H1 (cell line): ENCODE measurements at regions not wholly inside any gene's neighbourhood (a gene's known extent, or its start where the extent isn't known, plus 50 kb on each side); places are given as distances from the start of the nearest gene placed in this dataset.

ENCODE experiments used
- CTCF ChIA-PET: fragments of 300-600 bp; sonication (Branson Sonifier 250); formaldehyde crosslinking; loops from one replicate; lab custom pipeline; 2021; ENCODE audit not compliant: partially characterized antibody; lab: Charles Lee
- POLR2A ChIA-PET: fragments of 300-600 bp; sonication (Branson Sonifier 250); formaldehyde crosslinking; loops from one replicate; lab custom pipeline; 2021; ENCODE audit warnings: inconsistent platforms; ENCODE audit not compliant: partially characterized antibody; lab: Charles Lee
- DNase-seq, 2 experiments: peaks; one replicate each; pipeline versions ENCODE4 v3.0.0 to v3.0.0-alpha.2; 2010 to 2022; ENCODE audit warnings: low spot score in 2 of 2, low read depth in 1 of 2, mixed read lengths in 1 of 2
- FAIRE-seq: peaks from 2 replicates; lab custom pipeline; 2011; peaks lifted over from hg19 to GRCh38; lab: Jason Lieb, UNC
- H2AFZ ChIP-seq: 2 replicates; pipeline ENCODE4 v1.8.1; 2012; ENCODE audit warnings: low read length, inconsistent platforms
- H2AK5ac ChIP-seq: 2 replicates; pipeline ENCODE4 v1.6.1; 2013; ENCODE audit warnings: low read depth, low read length
- H2BK120ac ChIP-seq: replicated peaks from 2 replicates; pipeline ENCODE3; 2013; ENCODE audit warnings: low read depth, low read length, inconsistent platforms
- H2BK12ac ChIP-seq: 2 replicates; pipeline ENCODE4 v1.6.1; 2013; ENCODE audit warnings: low read depth, low read length
- H2BK15ac ChIP-seq: 2 replicates; pipeline ENCODE4 v1.6.1; 2013; ENCODE audit warnings: low read length
- H2BK20ac ChIP-seq: 2 replicates; pipeline ENCODE4 v1.6.1; 2013; ENCODE audit warnings: low read length
- H2BK5ac ChIP-seq: 2 replicates; pipeline ENCODE4 v1.6.1; 2013; ENCODE audit warnings: low read depth, low read length
- H3K14ac ChIP-seq: 2 replicates; pipeline ENCODE4 v1.6.1; 2013; ENCODE audit warnings: inconsistent platforms; ENCODE audit not compliant: insufficient read length
- H3K18ac ChIP-seq: 2 replicates; pipeline ENCODE4 v1.6.1; 2013; ENCODE audit warnings: low read length; ENCODE audit errors: extremely low read depth
- H3K23ac ChIP-seq: 2 replicates; pipeline ENCODE4 v1.6.1; 2013; ENCODE audit warnings: inconsistent platforms; ENCODE audit not compliant: insufficient read length
- H3K23me2 ChIP-seq: 2 replicates; pipeline ENCODE4 v1.6.1; 2013; ENCODE audit warnings: low read depth, low read length
- H3K27ac ChIP-seq: 2 replicates; pipeline ENCODE4 v1.6.1; 2011; ENCODE audit warnings: low read depth, low read length, inconsistent platforms
- H3K27me3 ChIP-seq, 4 experiments: replicated peaks in 1 of 4; 1 replicate in 1 of 4; 2 replicates in 3 of 4; pipeline versions ENCODE4 v1.6.1 to v1.8.1; 2011 to 2013; ENCODE audit warnings: low read length in 3 of 4, mild to moderate bottlenecking in 3 of 4, inconsistent platforms in 2 of 4, mixed read lengths in 2 of 4, moderate library complexity in 1 of 4; ENCODE audit not compliant: control insufficient read depth in 3 of 4, insufficient read depth in 3 of 4; ENCODE audit errors: extremely low read depth in 1 of 4
- H3K36me3 ChIP-seq, 4 experiments: 2 replicates each; pipeline versions ENCODE4 v1.6.1 to v1.8.1; 2011 to 2013; ENCODE audit warnings: mild to moderate bottlenecking in 4 of 4, low read length in 3 of 4, moderate library complexity in 2 of 4, control low read depth in 1 of 4, inconsistent platforms in 1 of 4; ENCODE audit not compliant: insufficient read depth in 4 of 4, control insufficient read depth in 2 of 4
- H3K4ac ChIP-seq: replicated peaks from 2 replicates; pipeline ENCODE3; 2013; ENCODE audit warnings: low read length, low read depth, mixed read lengths, inconsistent platforms; ENCODE audit not compliant: insufficient read length
- H3K4me1 ChIP-seq, 4 experiments: replicated peaks in 1 of 4; 1 replicate in 1 of 4; 2 replicates in 3 of 4; pipeline versions ENCODE4 v1.6.1 to v1.8.1; 2011 to 2013; ENCODE audit warnings: low read length in 3 of 4, inconsistent platforms in 2 of 4, mixed read lengths in 1 of 4; ENCODE audit not compliant: insufficient read depth in 4 of 4, control insufficient read depth in 3 of 4
- H3K4me2 ChIP-seq, 2 experiments: 2 replicates each; pipeline versions ENCODE4 v1.6.1 to v1.8.1; 2011 to 2013; ENCODE audit warnings: low read depth in 2 of 2, low read length in 2 of 2, control low read depth in 1 of 2, inconsistent platforms in 1 of 2, mild to moderate bottlenecking in 1 of 2; ENCODE audit not compliant: insufficient read depth in 1 of 2
- H3K4me3 ChIP-seq, 4 experiments: fragments of 200-600, 300-600 bp in 1 of 4; sonication (generic), shearing (Covaris generic), sonication (Bioruptor Twin) in 1 of 4; 2 replicates each; pipeline versions ENCODE4 v1.5.1 to v1.8.1; 2011 to 2016; ENCODE audit warnings: low read length in 4 of 4, low read depth in 3 of 4, control low read depth in 2 of 4, inconsistent platforms in 2 of 4, mild to moderate bottlenecking in 2 of 4, mixed read lengths in 1 of 4, moderate library complexity in 1 of 4; ENCODE audit not compliant: insufficient read depth in 2 of 4; ENCODE audit errors: extremely low read depth in 1 of 4
- H3K56ac ChIP-seq: replicated peaks from 2 replicates; pipeline ENCODE3; 2013; ENCODE audit warnings: low read depth, mild to moderate bottlenecking, mixed read lengths, low read length, inconsistent platforms; ENCODE audit not compliant: insufficient read length
- H3K79me1 ChIP-seq: 2 replicates; pipeline ENCODE4 v1.6.1; 2013; ENCODE audit warnings: low read depth, low read length, control low read depth
- H3K79me2 ChIP-seq, 2 experiments: 2 replicates each; pipeline versions ENCODE4 v1.6.1 to v1.8.1; 2012 to 2013; ENCODE audit warnings: low read length in 2 of 2, mild to moderate bottlenecking in 2 of 2, inconsistent platforms in 1 of 2; ENCODE audit not compliant: insufficient read depth in 2 of 2, control insufficient read depth in 1 of 2
- H3K9ac ChIP-seq, 4 experiments: replicated peaks in 1 of 4; 1 replicate in 1 of 4; 2 replicates in 3 of 4; pipeline versions ENCODE4 v1.6.1 to v1.8.1; 2011 to 2013; ENCODE audit warnings: low read depth in 3 of 4, low read length in 3 of 4, control low read depth in 2 of 4, mild to moderate bottlenecking in 2 of 4, moderate library complexity in 2 of 4, inconsistent platforms in 1 of 4; ENCODE audit errors: extremely low read depth in 1 of 4
- H3K9me3 ChIP-seq, 2 experiments: 2 replicates each; pipeline versions ENCODE4 v1.6.1 to v1.8.1; 2012 to 2013; ENCODE audit warnings: mild to moderate bottlenecking in 2 of 2, moderate library complexity in 2 of 2, control low read depth in 1 of 2, inconsistent platforms in 1 of 2, low read depth in 1 of 2, low read length in 1 of 2, mixed read lengths in 1 of 2; ENCODE audit not compliant: insufficient read depth in 2 of 2
- H4K20me1 ChIP-seq, 2 experiments: replicated peaks in 1 of 2; 2 replicates each; pipeline versions ENCODE3 to v1.8.1; 2011 to 2013; ENCODE audit warnings: inconsistent platforms in 2 of 2, low read length in 2 of 2, mild to moderate bottlenecking in 1 of 2; ENCODE audit not compliant: insufficient read depth in 2 of 2, control insufficient read depth in 1 of 2
- H4K5ac ChIP-seq: 2 replicates; pipeline ENCODE4 v1.6.1; 2013; ENCODE audit warnings: low read length, low read depth, mixed read lengths, inconsistent platforms; ENCODE audit not compliant: insufficient read length
- H4K8ac ChIP-seq: 2 replicates; pipeline ENCODE4 v1.8.0; 2013; ENCODE audit warnings: mild to moderate bottlenecking, moderate library complexity, low read length, inconsistent platforms; ENCODE audit not compliant: insufficient read depth; ENCODE audit errors: extremely low read depth
- H4K91ac ChIP-seq: replicated peaks from 2 replicates; pipeline ENCODE3; 2013; ENCODE audit warnings: low read length, mixed read lengths, inconsistent platforms; ENCODE audit not compliant: insufficient read length
- CHD7 ChIP-seq: fragments of 300-600 bp; sonication (generic); IDR thresholded peaks from 2 replicates; pipeline ENCODE4 v1.7.1; 2012; ENCODE audit warnings: low read length, moderate library complexity, mild to moderate bottlenecking, inconsistent platforms; ENCODE audit not compliant: insufficient replicate concordance
- WGBS, 2 experiments: shearing (Covaris generic) in 1 of 2; methylation state at CpG; one replicate each; pipeline versions ENCODE4 v1.1.6 to v1.1.7; 2013 to 2015; ENCODE audit warnings: low lambda C conversion rate in 2 of 2, mixed read lengths in 2 of 2, inconsistent platforms in 1 of 2, low coverage in 1 of 2, missing lambda C conversion rate in 1 of 2; ENCODE audit not compliant: insufficient replicate concordance in 2 of 2, insufficient coverage in 1 of 2, insufficient read length in 1 of 2; ENCODE audit errors: extremely low coverage in 1 of 2, missing lambda C conversion rate in 1 of 2; 5-methylcytosine and 5-hydroxymethylcytosine counted together

GRCh38 chr10:3353235-3353634 lies 180.7 kb upstream of the PITRM1 start:
- DNase-seq = no peak
- H2BK20ac ChIP-seq = no peak overlapping the region
- H3K23me2 ChIP-seq = no peaks in the 10 kb centered on the region
- H2AFZ ChIP-seq = no peak overlapping the region
- no peaks in the 10 kb centered on the region for H4K20me1 ChIP-seq
- 84% methylated on average over 2 of the region's 2 CpGs; no CpG with 5 or more reads in 1 of the 2 experiments for WGBS, 2 experiments
- no peak overlapping the region for H2BK120ac ChIP-seq
- FAIRE-seq = no peak
- no peak overlapping the region for H3K4ac ChIP-seq
- no peak overlapping the region for H3K23ac ChIP-seq
- no peak overlapping the region for H2AK5ac ChIP-seq
- H2BK12ac ChIP-seq = no peak overlapping the region
- no peak overlapping the region for H3K9ac ChIP-seq
- H3K4me2 ChIP-seq = no peak overlapping the region
- H3K56ac ChIP-seq = no peak overlapping the region
- H4K91ac ChIP-seq = no peak overlapping the region
- H3K27me3 ChIP-seq = no peaks in the 10 kb centered on the region
- H2BK5ac ChIP-seq = no peak overlapping the region
- H3K9me3 ChIP-seq = peaks cover 0 to 2% of the 10 kb centered on the region in 2 experiments; a peak in 1 of 4 replicates
- H3K79me2 ChIP-seq = no peaks in the 10 kb centered on the region
- no peaks in the 10 kb centered on the region for H3K79me1 ChIP-seq
- POLR2A ChIA-PET = no interaction called here
- no peak overlapping the region for H4K8ac ChIP-seq
- H3K18ac ChIP-seq = no peak overlapping the region
- H3K14ac ChIP-seq = no peak overlapping the region
- no peak overlapping the region for H3K4me3 ChIP-seq
- no peak overlapping the region for H4K5ac ChIP-seq
- H3K36me3 ChIP-seq = no peaks in the 10 kb centered on the region
- H3K4me1 ChIP-seq = no peaks in the 10 kb centered on the region; a peak in 1 of 7 replicates
- H2BK15ac ChIP-seq = no peak overlapping the region
- CTCF ChIA-PET = no interaction called here
- H3K27ac ChIP-seq = no peak overlapping the region
- no peak for TF ChIP-seq CHD7
